ENCODE measurements at regions not wholly inside any gene's neighbourhood (a gene's known extent, or its start where the extent isn't known, plus 50 kb on each side); places are given as distances from the start of the nearest gene placed in this dataset.

GRCh38 chr22:47810505-47811500 lies 1048.4 kb downstream of the TBC1D22A start:
- no peak overlapping the region for H3K4me3 ChIP-seq (ENCODE audit: low read length)
- H3K79me2 ChIP-seq (ENCODE audit: control insufficient read depth, low read length), result no peaks in the 10 kb centered on the region
- no peak for TF ChIP-seq CTCF (IDR thresholded peaks at IDR 0.05; ENCODE audit: low read depth, low read length, poor library complexity, severe bottlenecking)
- TF ChIP-seq EZH2phosphoT487 (IDR thresholded peaks at IDR 0.05; ENCODE audit: borderline replicate concordance, low read length), result no peak
- H3K9me2 ChIP-seq (replicated peaks; ENCODE audit: control insufficient read depth, low read length), result no peaks in the 10 kb centered on the region
- no peaks in the 10 kb centered on the region for H3K4me1 ChIP-seq (ENCODE audit: control insufficient read depth, low read length)
- no peak overlapping the region for H3K27ac ChIP-seq (ENCODE audit: low read depth, low read length)
- H4K20me1 ChIP-seq (ENCODE audit: control insufficient read depth, insufficient read depth, low read depth, low read length), result no peaks in the 10 kb centered on the region
- peaks cover 5% of the 10 kb centered on the region; the same call in 1 of the 2 replicates for H3K9me3 ChIP-seq (ENCODE audit: control insufficient read depth, insufficient read depth, low read length)
- H3K36me3 ChIP-seq (ENCODE audit: control insufficient read depth, low read length), result no peaks in the 10 kb centered on the region
- no peak overlapping the region for H3K4me2 ChIP-seq (ENCODE audit: low read length)
- no peaks in the 10 kb centered on the region for H3F3A ChIP-seq (ENCODE audit: control insufficient read depth, insufficient read depth)
- H3K27me3 ChIP-seq (ENCODE audit: control insufficient read depth, low read length), result no peaks in the 10 kb centered on the region

GRCh38 chr22:47808886-47809620 lies 1046.6 kb downstream of the TBC1D22A start:
- Histone ChIP-seq H3K4me1 (ENCODE audit: control insufficient read depth, low read length) (no peaks in the 10 kb centered on the region), H3K9me3 (ENCODE audit: control insufficient read depth, insufficient read depth, low read length) (no peaks in the 10 kb centered on the region), H4K20me1 (ENCODE audit: control insufficient read depth, insufficient read depth, low read depth, low read length) (no peaks in the 10 kb centered on the region), H3K27ac (ENCODE audit: low read depth, low read length) (no peak overlapping the region), H3K79me2 (ENCODE audit: control insufficient read depth, low read length) (no peaks in the 10 kb centered on the region), H3F3A (ENCODE audit: control insufficient read depth, insufficient read depth) (no peaks in the 10 kb centered on the region), H3K4me2 (ENCODE audit: low read length) (no peak overlapping the region), H3K4me3 (ENCODE audit: low read length) (no peak overlapping the region), H3K27me3 (ENCODE audit: control insufficient read depth, low read length) (no peaks in the 10 kb centered on the region), H3K36me3 (ENCODE audit: control insufficient read depth, low read length) (no peaks in the 10 kb centered on the region), H3K9me2 (replicated peaks; ENCODE audit: control insufficient read depth, low read length) (no peaks in the 10 kb centered on the region)
- no peak for TF ChIP-seq CTCF (IDR thresholded peaks at IDR 0.05; ENCODE audit: low read depth, low read length, poor library complexity, severe bottlenecking)
- no peak for TF ChIP-seq EZH2phosphoT487 (IDR thresholded peaks at IDR 0.05; ENCODE audit: borderline replicate concordance, low read length)

GRCh38 chr22:47808236-47808635 lies 1045.8 kb downstream of the TBC1D22A start:
- no peak overlapping the region for H3K27ac ChIP-seq (ENCODE audit: low read depth, low read length)
- no peaks in the 10 kb centered on the region for H3K9me2 ChIP-seq (replicated peaks; ENCODE audit: control insufficient read depth, low read length)
- H3K9me3 ChIP-seq (ENCODE audit: control insufficient read depth, insufficient read depth, low read length), result no peaks in the 10 kb centered on the region
- H4K20me1 ChIP-seq (ENCODE audit: control insufficient read depth, insufficient read depth, low read depth, low read length), result no peaks in the 10 kb centered on the region
- H3K27me3 ChIP-seq (ENCODE audit: control insufficient read depth, low read length), result no peaks in the 10 kb centered on the region
- no peak overlapping the region for H3K4me2 ChIP-seq (ENCODE audit: low read length)
- TF ChIP-seq EZH2phosphoT487 (IDR thresholded peaks at IDR 0.05; ENCODE audit: borderline replicate concordance, low read length) (no peak), CTCF (IDR thresholded peaks at IDR 0.05; ENCODE audit: low read depth, low read length, poor library complexity, severe bottlenecking) (no peak)
- no peaks in the 10 kb centered on the region for H3K36me3 ChIP-seq (ENCODE audit: control insufficient read depth, low read length)
- no peaks in the 10 kb centered on the region for H3K79me2 ChIP-seq (ENCODE audit: control insufficient read depth, low read length)
- no peak overlapping the region for H3K4me3 ChIP-seq (ENCODE audit: low read length)
- H3K4me1 ChIP-seq (ENCODE audit: control insufficient read depth, low read length), result no peaks in the 10 kb centered on the region
- H3F3A ChIP-seq (ENCODE audit: control insufficient read depth, insufficient read depth), result no peaks in the 10 kb centered on the region
